Activated CD8-positive, alpha-beta memory T cell treated with anti-CD3 and anti-CD28 coated beads, Interleukin-2, amount 50 U/mL, for 24 hours (primary cell): ENCODE measurements at regions not wholly inside any gene's neighbourhood (a gene's known extent, or its start where the extent isn't known, plus 50 kb on each side); places are given as distances from the start of the nearest gene placed in this dataset.

Source experiments
- DNase-seq: peaks from one replicate; pipeline ENCODE4 v3.0.0-alpha.2; 2020; ENCODE audit errors: extremely low read depth

GRCh38 chr14:100658181-100658886, 68.4 kb upstream of the DLK1 start:
- no peak for DNase-seq

GRCh38 chr14:100659345-100660001, 67.2 kb upstream of the DLK1 start:
- no peak for DNase-seq

- DNase-seq = no peak
Observed at GRCh38 chr14:100660498-100660881, 66.2 kb upstream of the DLK1 start.

- DNase-seq = no peak
Observed at GRCh38 chr14:100660882-100661635, 65.6 kb upstream of the DLK1 start.

GRCh38 chr14:100662879-100663760, 63.6 kb upstream of the DLK1 start:
- peak; percentile 17 for DNase-seq

GRCh38 chr14:100663761-100664052, 63.0 kb upstream of the DLK1 start:
- no peak for DNase-seq

GRCh38 chr14:100664231-100664630, 62.5 kb upstream of the DLK1 start:
- no peak for DNase-seq

GRCh38 chr14:100664841-100665510, 61.7 kb upstream of the DLK1 start:
- no peak for DNase-seq

GRCh38 chr14:100665511-100666032, 61.1 kb upstream of the DLK1 start:
- no peak for DNase-seq

- no peak for DNase-seq
Observed at GRCh38 chr14:100666403-100666802, 60.3 kb upstream of the DLK1 start.

- no peak for DNase-seq
Observed at GRCh38 chr14:100666851-100667250, 59.8 kb upstream of the DLK1 start.

GRCh38 chr14:100667656-100668055, 59.0 kb upstream of the DLK1 start:
- DNase-seq = no peak

GRCh38 chr14:100668352-100668751, 58.3 kb upstream of the DLK1 start:
- DNase-seq = no peak

GRCh38 chr14:100669011-100669412, 57.7 kb upstream of the DLK1 start:
- no peak for DNase-seq

GRCh38 chr14:100669468-100669867, 57.2 kb upstream of the DLK1 start:
- no peak for DNase-seq

GRCh38 chr14:100670017-100670752, 56.5 kb upstream of the DLK1 start:
- no peak for DNase-seq

- DNase-seq = no peak
Observed at GRCh38 chr14:100670753-100671049, 56.0 kb upstream of the DLK1 start.

GRCh38 chr14:100671386-100671901, 55.2 kb upstream of the DLK1 start:
- no peak for DNase-seq

GRCh38 chr14:100671906-100672305, 54.8 kb upstream of the DLK1 start:
- no peak for DNase-seq

- DNase-seq = no peak
Observed at GRCh38 chr14:100673085-100673806, 53.4 kb upstream of the DLK1 start.
